HG02798 (cell line): ENCODE measurements at regions not wholly inside any gene's neighbourhood (a gene's known extent, or its start where the extent isn't known, plus 50 kb on each side); places are given as distances from the start of the nearest gene placed in this dataset.

Source experiments
- ATAC-seq: cut with Tn5 transposase; IDR thresholded peaks from one replicate; pipeline ENCODE4 v1.9.1; 2021; ENCODE audit warnings: mild to moderate bottlenecking; ENCODE audit not compliant: unreplicated experiment, poor library complexity

DNA sequence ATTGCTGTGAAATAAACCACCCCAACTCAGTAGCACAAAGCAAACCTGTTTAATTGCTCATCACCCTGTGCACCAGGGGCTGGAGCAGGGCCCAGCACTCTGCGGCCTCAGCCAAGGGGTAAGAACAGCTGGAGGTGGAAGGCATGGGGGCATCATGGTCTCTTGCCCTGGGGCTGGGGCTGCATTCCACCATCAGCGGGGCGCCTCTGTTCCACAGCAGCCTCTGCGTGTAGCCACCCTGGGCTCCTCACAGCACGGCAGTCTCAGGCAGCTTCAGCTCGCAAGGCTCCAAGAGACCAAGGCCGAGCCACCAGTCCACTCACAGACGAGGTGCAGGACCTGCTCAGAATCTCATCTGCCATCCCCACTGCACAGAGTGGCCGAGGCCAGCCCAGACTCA is 630.7 kb downstream of the TBC1D22A start:
- no peak for ATAC-seq

DNA sequence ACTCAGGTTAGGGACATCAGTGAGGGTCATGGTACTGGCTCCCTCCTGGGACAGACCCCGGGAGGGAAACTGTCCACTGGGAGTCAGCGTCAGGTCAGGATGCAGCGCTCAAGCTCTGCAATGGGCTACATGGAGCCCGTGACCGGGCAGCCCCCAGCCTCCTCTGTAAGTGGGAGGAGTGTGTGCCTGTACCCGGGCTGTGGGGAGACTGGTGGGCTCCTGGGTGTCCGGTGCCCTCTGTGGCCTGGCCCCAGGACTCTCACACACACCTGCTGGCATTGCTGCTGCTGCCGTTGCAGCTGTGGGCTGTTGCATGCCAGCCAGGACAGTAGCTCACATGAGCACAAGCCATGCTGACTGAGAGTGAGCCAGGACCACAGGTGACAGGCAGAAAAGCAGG is 630.3 kb downstream of the TBC1D22A start:
- no peak for ATAC-seq

DNA sequence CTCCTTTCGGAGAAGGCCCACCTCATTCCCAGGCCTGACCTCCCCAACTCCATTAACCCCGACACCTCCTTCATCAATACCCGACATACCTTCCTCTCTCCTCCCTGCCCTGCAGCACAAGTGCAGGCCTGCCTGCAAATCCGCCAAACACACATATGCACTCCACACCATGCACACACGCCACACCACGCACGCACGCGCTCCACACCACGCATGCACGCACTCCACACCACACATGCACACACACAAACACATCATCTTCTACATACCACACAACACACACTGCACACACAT is 629.6 kb downstream of the TBC1D22A start:
- no peak for ATAC-seq

DNA sequence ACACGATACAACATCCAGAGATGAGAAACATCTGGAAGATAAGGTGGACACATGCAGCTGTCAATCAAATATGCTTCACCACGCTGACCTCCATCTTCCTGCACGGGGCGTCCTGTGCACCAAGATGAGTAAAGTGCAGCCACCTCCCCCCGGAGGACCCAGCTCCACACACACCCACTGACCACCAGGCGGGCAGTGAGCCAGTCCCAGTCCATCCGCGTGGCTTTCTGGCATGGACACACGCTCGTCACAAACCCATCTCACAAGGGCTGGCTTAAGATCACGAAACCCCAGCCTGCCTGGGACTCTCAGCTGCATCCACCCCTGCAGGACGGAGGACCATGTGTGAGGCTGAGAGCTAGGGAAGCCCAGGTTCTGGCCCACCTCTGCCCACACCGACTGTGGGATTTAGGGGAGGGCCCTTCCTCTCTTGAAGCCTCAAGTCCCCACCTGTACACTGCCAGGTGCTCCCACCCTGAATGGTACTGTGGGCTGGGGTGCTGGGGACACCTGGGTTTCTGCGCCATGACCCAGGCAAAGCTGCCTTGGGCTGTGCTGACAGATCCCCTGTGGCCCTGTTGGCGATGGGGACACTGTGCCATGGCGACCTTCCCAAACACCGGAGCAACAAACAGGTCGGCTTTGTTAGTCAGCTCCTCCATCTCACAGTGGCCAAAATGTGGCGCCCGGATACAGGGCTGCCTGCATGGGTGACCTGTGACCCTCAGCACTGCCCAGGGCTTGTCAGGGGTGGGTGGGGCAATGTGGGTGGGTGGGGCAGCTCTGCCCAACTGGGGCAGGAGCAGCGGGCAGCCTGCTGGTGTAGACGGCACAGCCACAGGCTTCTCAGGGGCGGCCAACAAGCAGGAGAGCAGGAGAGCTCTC is 629.0 kb downstream of the TBC1D22A start:
- no peak for ATAC-seq

DNA sequence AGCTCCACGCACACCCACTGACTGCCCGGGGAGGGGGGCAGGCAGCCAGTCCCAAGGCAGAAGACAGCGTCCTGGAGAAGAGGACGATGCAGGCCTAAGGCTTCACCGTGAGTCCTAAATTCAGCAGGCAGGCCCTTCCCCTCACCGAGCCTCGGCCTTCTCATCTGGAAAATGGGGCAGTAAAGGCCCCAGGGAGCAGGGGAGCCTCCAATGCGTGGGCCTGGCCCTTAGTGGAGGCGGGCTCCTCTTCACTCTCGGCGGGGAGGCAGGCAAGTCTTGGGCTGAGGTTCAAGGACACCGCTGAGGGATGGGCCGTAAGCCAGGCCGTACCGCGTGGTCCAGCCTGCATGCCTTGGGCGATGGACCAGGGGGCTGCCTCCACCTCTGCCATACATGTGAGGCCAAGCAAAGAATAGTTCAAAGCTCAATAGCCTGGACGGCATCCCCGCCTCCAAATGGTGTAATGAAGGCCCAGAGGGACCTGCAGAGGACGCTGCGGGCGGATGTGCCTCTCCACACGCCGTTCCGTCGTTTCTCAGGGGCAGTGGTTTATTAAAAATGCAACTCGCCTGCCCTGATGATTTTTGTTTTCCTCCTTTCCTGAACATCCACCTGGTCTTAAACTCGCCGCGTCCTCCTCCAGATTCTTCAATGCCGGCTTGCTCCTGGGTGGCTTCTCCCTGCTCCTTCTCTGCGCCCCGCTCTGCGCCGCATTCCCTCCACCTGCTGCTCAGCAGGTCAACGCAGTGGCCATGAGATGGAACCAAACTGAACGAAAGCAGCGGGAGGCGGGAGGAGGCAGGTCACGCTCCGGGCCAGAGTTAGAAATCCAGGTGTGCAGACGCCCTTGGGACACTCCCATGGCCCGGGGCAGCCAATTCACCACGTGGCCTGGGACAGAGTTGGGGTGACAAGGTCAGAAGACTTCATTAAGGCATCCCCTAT is 627.8 kb downstream of the TBC1D22A start:
- ATAC-seq, result no peak

DNA sequence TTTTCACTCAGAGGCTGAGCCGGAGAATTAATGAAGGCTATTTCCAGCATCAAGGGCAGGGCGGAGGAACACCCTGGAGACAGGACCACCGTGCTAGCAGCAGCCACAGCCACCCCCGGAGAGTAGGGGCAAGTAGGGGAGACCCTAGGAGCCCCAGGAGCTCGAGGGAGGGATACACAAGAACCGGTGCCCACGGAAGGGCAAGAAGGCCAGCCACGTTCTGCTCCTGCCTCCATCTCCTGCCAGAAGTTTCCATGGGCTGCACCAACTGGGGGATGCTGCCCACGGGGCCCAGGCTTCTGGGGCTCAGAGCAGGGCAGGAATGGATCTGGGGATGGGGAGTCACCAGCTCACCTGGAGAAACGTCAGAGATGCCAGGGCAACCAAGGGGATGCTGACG is 626.8 kb downstream of the TBC1D22A start:
- no peak for ATAC-seq

DNA sequence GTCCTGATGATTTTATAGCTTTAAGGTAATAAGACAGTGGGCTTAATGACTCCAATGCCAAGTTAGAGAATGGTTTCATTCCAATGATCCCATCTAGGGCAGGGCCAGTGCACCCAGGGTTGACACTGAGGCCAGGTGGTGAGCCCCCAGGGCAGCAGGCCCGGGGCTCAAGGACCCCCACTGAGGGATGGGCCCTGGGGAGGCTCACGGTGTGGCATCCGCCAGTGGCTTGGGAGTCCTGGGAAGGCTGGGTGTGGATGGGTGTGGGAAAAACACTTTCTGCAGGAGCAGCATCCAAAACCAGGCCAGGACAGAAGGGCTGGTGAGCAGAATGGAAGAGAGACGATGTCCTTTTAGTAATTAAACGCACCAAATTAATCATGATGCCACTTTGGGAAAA is 626.3 kb downstream of the TBC1D22A start:
- ATAC-seq, result no peak

DNA sequence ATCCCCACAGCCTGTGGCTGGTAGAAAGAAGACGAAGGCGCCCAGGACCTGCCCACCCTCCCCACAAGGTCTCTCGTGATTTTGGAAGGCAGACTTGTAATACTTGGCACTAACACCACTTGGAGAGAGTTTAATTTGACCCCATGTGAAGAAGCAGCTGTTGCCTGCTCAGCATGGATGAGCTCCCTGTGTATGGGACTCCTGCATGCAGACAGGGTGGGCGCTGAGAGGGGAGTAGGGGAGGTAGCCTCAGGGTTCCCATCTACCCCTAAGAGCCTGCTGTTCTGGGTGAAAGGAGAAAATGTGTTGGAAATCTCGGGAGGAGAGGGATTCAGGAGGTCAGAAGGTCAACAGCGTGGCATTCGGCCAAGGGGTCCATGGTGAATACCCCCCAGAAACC is 625.9 kb downstream of the TBC1D22A start:
- no peak for ATAC-seq

DNA sequence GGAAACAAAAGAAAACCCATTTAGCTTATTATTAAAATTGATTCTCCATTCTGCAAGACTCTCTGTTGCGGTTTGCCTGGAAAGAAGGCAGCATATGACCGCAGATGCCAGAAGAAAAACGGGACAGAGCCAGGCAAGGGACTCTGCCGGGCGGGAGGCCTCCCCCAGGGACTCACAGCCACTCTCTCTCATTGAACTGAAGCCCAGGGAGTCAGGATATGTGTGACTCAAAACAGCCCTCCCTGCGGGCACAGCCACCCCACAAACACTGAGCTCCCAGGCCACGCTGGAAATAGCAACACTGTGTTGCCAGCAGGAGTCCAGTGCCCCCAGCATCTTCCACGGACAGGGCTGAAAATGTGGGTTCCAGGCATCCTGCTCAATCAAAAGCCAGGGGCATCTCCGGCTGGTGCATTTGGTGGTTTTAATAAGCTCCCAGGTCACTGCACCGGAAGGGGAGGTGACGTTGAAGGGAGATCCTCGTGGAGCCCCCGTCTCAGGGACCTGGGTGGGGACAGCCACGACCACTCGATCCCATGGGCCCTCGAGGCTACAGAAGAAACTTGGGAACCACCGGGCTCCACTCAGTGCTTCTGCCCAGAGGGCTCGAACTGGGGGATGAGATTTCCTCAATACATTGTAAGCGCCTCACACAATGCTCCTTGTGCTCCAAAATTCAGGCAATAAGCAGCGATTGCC is 624.5 kb downstream of the TBC1D22A start:
- ATAC-seq, result no peak

DNA sequence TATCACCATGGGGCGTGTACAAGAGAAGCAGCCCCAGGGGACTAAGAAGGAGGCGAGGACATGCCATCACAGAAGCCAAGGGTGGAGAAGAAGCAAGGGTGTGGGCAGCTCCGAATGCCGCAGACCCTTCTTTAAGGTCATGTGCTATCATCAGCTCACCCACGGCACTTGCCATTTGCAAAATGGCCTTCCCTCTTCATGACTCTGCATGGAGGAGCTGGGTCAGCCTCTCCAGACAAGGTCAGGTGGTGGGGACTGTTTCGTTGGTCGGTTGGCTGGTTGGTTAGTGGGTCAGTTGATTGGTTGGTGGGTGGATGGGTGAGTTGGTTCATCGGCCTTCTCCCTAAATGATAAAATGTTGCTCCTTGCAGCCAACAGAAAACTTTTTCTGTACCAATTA is 622.5 kb downstream of the TBC1D22A start:
- no peak for ATAC-seq

DNA sequence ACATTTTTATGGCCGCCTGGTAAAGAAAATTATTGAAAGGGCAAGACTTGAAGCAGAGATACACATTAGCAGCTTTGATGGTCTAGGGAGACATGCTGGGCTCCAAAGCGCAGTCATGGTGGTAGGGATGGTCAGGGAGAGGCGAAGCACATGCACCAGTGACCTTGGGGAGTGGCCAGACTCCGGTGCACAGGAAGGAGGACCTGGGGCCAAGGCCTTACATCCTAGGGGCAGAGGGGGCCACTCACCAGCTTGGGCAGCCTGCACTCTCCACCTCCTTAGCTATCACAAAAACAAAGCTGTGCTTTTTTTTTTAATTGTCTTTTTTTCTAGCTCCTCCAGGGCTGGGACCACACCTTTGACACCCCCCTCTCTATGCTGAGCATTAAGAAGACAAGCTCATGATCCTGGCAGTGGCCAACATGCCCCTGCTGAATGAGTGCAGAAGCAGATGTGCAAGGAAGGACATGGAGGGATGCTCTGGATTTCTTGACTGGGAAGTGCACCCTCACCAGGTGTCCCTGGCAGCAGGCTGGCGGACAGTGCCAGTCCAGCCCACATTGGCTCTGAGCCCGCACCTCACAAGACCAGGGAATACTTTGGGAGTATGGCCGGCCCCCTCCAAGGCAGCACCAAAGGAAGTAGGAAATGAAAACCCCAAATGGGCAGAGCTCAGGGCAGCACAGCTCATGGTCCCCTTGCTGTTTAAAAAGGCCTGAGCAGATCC is 619.9 kb downstream of the TBC1D22A start:
- no peak for ATAC-seq

DNA sequence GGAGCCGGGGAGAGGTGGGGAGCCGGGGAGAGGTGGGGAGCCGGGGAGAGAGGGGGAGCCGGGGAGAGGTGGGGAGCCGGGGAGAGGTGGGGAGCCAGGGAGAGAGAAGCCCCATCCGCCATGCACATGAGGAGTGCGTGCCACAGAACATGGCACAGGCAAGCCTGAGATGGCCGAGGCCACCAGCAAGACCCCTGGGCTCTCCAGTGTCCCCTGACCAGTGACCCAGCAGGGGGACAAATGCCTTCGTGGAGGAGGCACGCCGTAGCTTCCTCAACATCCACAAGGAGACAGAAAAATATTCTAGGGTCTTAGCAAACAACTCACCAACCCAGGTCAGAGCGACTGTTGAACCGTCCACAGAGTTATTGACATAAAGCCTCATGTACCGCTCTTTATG is 618.8 kb downstream of the TBC1D22A start:
- ATAC-seq, result no peak

DNA sequence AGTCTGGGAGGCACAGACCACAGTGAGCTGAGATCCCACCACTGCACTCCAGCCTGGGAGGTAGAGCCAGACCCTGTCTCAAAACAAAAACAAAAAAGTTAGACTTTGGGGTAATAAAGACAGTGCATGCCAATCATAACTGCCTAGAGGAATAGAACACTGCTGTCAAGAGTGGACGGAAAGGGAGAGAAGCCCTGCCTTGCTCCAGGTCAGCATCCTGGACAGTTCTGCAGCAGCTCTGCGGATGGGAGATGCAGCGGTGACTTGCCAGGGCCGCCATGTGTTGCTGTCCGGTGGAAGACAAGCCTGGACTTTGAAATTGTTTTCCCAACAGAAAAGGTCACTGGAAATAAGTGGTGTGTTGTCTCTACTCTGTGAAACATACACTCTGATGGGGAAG is 618.2 kb downstream of the TBC1D22A start:
- no peak for ATAC-seq

DNA sequence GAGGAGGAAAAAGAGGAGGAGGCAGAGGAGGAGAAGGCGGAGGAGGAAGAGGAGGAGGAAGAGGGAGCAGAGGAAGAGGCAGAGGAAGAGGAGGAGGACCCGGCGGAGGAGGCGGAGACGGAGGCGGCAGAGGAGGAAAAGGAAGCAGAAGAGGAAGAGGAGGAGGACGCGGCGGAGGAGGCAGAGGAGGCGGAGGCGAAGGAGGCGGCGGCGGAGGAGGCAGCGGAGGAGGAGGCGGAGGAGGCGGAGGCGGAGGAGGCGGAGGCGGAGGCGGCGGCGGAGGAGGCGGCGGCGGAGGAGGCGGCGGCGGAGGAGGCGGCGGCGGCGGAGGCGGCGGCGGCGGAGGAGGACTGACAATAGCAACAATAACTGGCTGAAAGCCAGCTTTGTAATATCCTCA is 616.6 kb downstream of the TBC1D22A start:
- ATAC-seq, result no peak

DNA sequence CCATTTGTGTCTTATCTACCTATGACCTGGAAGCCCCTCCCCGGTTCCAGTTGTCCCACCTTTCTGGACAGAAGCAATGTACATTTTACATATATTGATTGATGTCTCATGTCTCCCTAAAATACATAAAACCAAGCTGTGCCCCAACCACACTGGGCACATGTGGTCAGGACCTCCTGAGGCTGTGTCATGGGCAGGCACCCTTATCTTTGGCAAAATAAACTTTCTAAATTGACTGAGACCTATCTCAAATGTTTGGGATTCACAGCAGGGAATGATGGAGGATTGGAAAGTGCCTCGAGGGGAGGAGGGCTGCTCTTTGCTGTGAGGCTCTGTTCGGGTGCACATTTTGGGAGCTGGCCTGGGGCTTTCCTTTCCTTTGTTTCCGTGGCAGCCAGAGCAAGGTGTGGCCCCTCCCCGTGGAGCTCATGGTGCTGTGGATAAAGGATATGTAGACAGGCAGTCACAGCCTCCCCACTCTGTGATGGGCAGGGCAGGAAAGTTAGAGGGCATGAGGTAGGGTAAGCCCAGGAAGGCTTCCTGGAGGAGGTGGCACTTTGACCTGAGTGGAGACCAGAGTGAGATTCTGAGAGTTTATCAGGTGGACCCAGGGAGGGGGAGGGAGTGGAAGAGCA is 615.6 kb downstream of the TBC1D22A start:
- no peak for ATAC-seq

DNA sequence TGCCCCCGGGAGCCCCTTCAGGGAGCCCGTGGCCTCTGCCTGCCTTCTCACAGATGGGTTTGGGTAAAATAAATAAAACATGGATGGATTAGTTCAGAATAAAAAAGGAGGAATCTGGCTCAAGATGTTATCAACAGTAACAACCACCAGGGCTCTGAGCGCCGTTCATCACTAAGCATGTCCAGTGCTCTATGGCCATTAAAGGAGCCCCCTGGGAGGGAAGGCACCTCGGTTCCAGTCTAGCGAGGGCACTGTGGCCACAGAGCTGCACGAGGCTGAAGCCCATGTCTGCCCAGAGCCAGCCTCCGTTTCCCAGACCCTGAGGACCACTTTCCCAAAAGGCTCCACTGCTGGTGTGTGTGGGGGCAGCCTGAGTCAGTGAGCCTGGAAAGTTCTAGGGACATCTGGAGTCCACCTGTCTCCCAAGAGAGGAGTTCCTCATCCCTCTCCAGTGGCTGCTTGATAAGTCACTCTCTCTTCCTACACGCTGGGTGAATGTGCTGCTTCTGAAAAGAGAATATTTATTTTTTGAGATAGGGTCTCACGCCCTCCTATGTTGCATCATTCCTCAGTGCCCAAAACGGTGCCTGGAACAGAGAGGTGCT is 614.6 kb downstream of the TBC1D22A start:
- ATAC-seq, result no peak

DNA sequence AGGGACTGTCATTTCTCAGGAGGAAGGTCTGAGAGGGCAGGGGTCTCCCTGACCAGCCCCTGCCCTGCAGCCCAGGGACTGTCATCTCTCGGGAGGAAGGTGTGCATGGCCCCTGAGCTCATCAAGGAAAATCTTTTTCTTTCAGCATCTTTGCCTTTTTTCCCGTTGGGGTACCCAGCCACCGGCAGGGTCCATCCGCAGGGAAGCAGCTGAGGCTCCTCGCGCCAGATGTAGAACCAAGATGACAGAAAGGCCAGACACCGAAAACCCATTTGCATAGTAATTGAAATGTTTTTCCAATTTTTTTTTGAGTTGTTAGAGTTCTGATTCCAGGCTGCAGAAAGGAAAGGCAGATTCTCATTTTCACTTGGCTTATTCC is 613.9 kb downstream of the TBC1D22A start:
- ATAC-seq, result no peak

DNA sequence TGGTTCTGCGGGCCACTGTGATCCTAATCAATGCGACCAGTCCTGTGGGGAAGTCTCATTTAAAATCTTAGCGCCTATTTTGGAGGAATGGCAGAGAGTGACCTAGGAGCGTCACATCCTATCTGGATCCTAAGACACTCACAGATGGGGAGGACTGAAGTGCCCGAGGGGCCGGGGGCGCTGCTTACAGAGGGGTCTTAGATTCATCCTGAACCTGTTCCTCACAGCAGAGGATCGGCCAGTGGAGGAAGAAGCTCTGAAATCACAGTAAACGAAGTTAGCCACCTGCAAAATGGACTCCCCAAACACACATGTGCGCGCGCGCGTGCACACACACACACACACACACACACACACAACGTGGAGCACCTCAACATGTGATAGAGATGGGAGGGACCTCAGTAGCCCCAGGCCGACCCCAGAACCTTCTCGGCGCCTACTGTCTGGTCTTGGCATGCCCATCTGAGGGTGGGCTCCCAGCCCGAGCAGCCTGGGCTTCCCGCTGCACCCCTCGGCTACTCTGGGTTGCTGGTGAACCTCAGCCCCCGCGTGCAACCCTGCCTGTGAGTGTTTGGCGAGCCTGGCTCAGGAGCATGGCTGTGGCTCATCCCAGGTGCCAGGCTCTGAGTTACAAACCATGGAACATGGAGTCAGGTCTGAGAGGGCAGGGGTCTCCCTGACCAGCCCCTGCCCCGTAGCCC is 613.3 kb downstream of the TBC1D22A start:
- no peak for ATAC-seq
